ENCODE measurements at regions not wholly inside any gene's neighbourhood (a gene's known extent, or its start where the extent isn't known, plus 50 kb on each side); places are given as distances from the start of the nearest gene placed in this dataset.

GRCh38 chr5:145666591-145666990 lies 168.6 kb downstream of the PRELID2 start (continued):
- TF ChIP-seq ZNF12 (CRISPR knock-in tag; IDR thresholded peaks at IDR 0.05) (no peak), ZMIZ1 (IDR thresholded peaks at IDR 0.05; ENCODE audit: low read depth in 2 of 2, low read length in 2 of 2) (no peak), ERF (CRISPR knock-in tag; IDR thresholded peaks at IDR 0.05) (no peak), ARID4B (CRISPR knock-in tag; IDR thresholded peaks at IDR 0.05) (no peak), VEZF1 (CRISPR knock-in tag; IDR thresholded peaks at IDR 0.05) (no peak), E2F3 (CRISPR knock-in tag; IDR thresholded peaks at IDR 0.05) (no peak), ZNF699 (CRISPR knock-in tag; IDR thresholded peaks at IDR 0.05; ENCODE audit: insufficient replicate concordance) (no peak), ZBTB2 (IDR thresholded peaks at IDR 0.05) (no peak), USF1 (CRISPR knock-in tag; IDR thresholded peaks at IDR 0.05) (no peak), GTF2E2 (tag; IDR thresholded peaks at IDR 0.05) (no peak), HNRNPK (IDR thresholded peaks at IDR 0.05; ENCODE audit: low read depth, low read length, poor library complexity, severe bottlenecking) (no peak), MLX (CRISPR knock-in tag; conservative IDR thresholded peaks at IDR 0.05) (no peak), ZNF830 (CRISPR knock-in tag; IDR thresholded peaks at IDR 0.05) (no peak), ZNF395 (CRISPR knock-in tag; IDR thresholded peaks at IDR 0.05) (no peak)

All from K562 (cell line).